ENCODE measurements at regions not wholly inside any gene's neighbourhood (a gene's known extent, or its start where the extent isn't known, plus 50 kb on each side); places are given as distances from the start of the nearest gene placed in this dataset.

DNA sequence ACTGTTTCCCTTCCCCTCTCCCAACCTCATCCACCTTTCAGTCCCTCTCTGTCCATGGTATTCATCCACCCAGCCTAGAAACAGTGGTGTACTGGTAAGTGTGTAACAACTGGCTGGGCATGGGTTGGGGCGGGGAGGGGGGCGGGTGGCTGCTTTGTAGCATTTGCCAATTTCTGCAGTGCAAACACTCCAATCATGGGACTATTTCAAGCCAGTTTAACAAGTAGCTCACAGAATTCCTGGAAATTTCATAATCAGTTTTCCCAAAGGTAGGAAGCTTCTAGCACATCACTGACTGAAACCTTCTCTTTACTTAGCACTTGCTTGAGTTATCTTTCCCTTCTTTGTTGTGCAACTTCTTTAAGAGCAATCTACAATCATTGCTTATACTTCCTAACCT is 100.8 kb upstream of the WASF3 start:
- no peak for DNase-seq (ENCODE audit: low read depth)

DNA sequence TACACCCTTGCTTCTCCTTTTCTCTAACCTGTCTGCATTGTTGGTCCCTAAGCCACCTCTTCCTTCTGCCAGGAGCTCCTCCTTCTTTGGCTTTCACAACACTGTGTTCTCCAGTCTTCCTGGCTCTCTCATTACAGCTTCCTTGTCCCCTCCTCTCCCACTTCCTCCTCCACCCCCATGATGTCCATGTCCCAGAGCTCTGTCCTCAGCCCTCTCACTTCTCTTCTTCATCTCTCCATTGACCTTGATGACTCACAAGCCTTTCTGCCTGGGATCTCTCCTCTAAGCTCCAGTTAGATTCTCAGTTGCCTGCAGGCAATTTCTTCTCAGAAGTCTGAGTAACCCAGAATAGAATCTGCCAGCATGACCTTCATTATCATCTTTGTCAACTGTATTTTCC is 100.3 kb upstream of the WASF3 start:
- DNase-seq (ENCODE audit: low read depth): peak; percentile 96

- DNase-seq (ENCODE audit: low read depth): no peak
Observed at GRCh38 chr13:26458196-26458749, 99.2 kb upstream of the WASF3 start.

- peak; percentile 78 for DNase-seq (ENCODE audit: low read depth)
Observed at GRCh38 chr13:26459276-26460131, 98.0 kb upstream of the WASF3 start.

DNA sequence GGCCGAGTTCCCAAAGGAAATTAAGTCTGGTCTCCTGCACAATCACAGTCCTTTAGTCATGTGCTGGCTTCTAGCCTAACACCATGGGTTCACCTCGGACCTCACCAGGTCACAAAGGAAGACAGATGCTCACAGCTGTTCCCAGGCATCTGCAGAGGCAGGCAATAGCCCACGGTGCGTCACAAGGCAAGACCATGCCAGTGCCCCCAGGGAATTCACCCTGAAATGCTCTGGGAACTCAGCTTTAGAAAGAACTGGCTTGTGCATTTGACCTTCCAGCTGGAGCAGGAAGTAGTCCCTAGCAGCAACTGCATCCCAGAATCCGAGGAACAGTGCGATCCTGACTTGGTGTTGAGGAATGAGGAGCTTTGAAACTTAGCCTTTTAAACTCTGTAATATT is 96.8 kb upstream of the WASF3 start:
- DNase-seq (ENCODE audit: low read depth): peak; percentile 75

DNA sequence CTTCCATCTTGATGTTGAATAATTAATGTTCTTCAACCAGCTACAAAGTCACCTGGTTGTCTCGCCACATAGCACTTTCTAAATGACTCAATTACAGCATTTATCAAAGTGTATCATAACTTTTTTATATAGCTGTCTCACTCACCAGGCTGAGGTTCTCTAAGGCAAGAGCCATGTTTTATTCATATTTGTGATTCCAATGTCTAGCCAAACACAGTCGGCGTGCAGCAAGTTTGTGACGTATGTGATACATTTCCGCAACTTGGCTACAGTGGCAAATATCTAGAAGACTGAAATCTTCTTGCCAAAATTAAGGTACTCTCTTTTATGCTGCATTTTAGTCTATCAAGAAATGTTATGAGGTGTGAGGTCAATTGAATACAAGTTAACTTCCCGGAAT is 94.2 kb upstream of the WASF3 start:
- no peak for DNase-seq (ENCODE audit: low read depth)

- DNase-seq (ENCODE audit: low read depth): no peak
Observed at GRCh38 chr13:26463848-26464247, 93.6 kb upstream of the WASF3 start.

GRCh38 chr13:26465514-26465913 is 92.0 kb upstream of the WASF3 start:
- no peak for DNase-seq (ENCODE audit: low read depth)

DNA sequence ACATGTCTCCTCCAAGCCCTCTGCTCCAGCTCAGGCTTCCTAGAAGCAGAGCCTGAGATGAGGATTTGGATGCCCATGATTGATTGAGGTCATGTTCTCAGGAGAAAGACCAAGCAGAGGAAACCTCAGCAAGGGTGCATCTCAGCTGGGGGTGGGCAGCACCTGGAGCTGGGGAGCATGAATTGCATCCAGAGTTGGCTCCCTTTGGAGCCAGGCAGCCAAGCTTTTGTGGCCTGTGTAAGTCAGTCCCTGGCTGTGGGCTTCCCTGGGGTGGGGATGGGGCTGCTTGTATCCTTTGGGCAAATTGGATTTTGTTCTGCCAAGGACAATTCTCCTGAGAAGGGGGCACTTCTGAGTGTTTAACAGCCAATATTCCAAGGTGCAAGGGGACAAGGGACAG is 91.5 kb upstream of the WASF3 start:
- no peak for DNase-seq (ENCODE audit: low read depth)

- no peak for DNase-seq (ENCODE audit: low read depth)
Observed at GRCh38 chr13:26468265-26468801, 89.2 kb upstream of the WASF3 start.

GRCh38 chr13:26469602-26470001 is 87.9 kb upstream of the WASF3 start:
- DNase-seq (ENCODE audit: low read depth): no peak

- no peak for DNase-seq (ENCODE audit: low read depth)
Observed at GRCh38 chr13:26471807-26472206, 85.7 kb upstream of the WASF3 start.

DNA sequence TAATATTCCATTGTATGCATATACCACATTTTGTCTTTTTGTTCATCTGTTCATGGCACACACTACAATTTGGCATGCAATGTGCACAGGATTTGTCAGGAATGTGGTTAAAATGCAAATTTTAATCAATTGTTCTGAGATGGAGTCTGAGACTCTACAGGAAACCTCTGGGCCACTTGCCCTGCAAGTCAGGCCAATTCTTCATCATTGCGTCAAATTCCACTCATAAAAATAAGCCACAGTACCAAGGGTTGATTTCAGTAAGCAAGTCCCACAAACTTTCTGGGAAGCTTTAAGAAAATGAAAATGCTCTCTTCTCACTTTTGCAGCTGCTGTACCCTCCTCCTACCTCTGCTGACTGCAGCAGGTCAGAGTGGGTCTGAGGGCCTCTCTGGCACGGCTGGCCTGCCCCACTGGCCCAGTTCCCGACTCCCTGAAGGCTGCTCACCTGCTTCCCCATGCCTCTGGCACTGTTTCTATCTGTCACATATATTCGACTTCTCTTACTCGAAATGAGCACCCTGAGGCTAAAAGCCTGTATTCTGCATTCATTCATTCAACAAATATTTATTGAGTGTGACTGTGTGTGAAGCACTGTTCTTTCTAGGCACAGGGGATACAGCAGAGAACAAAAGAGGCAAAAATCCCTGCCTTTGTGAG is 83.8 kb upstream of the WASF3 start:
- DNase-seq (ENCODE audit: low read depth): no peak

DNA sequence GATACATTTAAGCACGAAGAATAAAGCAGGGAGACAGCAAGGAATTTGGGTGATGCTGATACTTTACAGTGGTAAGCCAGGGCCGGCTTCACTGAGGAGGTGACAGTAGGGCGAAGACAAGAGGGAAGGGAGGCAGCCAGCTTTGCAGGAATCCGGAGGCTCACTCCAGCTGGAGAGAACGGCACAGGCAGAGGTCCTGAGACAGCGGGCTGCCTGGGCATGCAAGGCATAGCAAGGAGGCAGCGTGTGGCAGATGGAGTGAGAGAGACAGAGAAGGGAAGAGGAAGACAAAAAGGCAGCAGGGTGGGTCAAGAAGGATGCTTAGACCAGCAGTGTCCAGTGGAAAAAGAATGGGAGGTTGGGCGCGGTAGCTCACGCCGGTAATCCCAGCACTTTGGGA is 83.2 kb upstream of the WASF3 start:
- no peak for DNase-seq (ENCODE audit: low read depth)

- DNase-seq (ENCODE audit: low read depth): no peak
Observed at GRCh38 chr13:26475176-26476110, 82.0 kb upstream of the WASF3 start.

GRCh38 chr13:26476111-26476781 is 81.2 kb upstream of the WASF3 start:
- peak; percentile 61 for DNase-seq (ENCODE audit: low read depth)

- DNase-seq (ENCODE audit: low read depth): no peak
Observed at GRCh38 chr13:26476782-26477142, 80.7 kb upstream of the WASF3 start.

- DNase-seq (ENCODE audit: low read depth): no peak
Observed at GRCh38 chr13:26477681-26478080, 79.8 kb upstream of the WASF3 start.

DNA sequence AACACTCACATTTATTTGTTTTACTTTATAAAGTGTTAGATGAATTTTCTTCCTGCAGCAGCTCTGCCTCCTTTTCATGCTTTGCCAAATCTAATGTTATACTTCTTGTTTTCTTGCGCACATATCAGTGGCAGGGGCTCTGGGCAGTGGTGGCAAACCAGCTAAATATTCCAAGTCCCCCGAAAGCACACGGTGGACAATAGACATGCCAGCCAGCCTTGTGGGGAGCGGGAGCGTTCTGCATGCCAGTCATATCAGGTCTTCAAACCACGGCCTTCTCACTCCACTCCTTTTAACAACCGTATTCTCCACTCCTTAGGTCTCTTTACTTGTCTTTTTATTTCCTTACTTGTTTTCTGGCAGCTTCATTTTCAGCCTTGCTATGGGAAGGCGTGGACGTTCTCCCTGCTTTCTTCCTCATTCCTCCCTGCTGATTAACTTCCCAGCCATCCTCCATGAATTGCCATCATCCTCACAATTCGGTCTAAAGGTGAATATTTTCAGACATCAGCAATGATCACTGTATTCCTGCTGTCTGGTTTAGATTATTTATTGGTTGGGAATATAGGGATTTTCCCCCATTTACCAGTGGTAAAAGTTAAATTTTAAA is 77.1 kb upstream of the WASF3 start:
- no peak for DNase-seq (ENCODE audit: low read depth)

- DNase-seq (ENCODE audit: low read depth): peak; percentile 64
Observed at GRCh38 chr13:26482451-26483197, 74.9 kb upstream of the WASF3 start.
